ENCODE measurements at regions not wholly inside any gene's neighbourhood (a gene's known extent, or its start where the extent isn't known, plus 50 kb on each side); places are given as distances from the start of the nearest gene placed in this dataset.

DNA sequence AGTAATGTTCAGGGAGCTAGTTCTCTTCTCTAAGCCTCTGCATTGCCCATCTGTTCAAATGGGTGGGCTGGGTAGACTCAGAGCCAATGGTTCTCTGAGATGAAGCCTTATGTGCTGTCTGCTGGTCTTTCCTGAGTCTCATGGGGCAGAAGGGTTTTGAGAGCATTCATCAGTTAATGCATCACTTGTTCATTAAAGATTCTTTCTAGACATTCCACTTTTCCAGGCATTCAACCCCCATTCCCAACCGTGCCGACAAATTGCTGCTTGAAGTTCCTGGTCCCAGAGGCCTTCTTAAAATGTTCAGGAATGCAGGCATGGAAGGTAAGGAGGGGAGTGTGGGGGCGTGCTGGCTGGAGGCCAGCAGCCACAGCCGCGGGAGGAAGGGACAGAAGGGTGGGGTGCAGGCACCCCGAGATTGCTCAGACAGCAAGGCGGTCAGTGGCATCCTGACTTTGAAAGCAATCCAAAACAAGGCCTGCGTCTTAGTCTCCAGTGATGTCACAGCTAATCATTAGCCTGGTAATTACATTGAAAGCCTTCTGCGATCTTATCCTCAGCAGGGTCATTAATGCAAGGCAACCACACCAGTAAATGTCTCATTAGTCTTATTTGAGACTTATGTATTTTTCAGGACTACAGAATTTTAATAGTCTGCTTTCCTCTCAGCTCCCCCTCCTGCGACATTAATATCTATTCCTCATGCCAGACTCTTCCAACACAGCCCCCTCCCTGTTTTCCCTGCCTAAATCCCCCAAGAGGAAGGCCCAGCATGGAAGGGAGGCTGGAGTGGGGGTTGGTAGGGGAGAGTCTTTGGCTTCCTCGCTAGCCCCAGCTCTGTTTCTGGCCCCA is 328.8 kb downstream of the MIAT start:
- no peaks in the 10 kb centered on the region for H3K9me3 ChIP-seq
- TF ChIP-seq, protein P1, sequence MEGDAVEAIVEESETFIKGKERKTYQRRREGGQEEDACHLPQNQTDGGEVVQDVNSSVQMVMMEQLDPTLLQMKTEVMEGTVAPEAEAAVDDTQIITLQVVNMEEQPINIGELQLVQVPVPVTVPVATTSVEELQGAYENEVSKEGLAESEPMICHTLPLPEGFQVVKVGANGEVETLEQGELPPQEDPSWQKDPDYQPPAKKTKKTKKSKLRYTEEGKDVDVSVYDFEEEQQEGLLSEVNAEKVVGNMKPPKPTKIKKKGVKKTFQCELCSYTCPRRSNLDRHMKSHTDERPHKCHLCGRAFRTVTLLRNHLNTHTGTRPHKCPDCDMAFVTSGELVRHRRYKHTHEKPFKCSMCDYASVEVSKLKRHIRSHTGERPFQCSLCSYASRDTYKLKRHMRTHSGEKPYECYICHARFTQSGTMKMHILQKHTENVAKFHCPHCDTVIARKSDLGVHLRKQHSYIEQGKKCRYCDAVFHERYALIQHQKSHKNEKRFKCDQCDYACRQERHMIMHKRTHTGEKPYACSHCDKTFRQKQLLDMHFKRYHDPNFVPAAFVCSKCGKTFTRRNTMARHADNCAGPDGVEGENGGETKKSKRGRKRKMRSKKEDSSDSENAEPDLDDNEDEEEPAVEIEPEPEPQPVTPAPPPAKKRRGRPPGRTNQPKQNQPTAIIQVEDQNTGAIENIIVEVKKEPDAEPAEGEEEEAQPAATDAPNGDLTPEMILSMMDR (IDR thresholded peaks at IDR 0.05), result no peak
- H3K4me3 ChIP-seq, result no peak overlapping the region
- no peak for DNase-seq
- H3K36me3 ChIP-seq, result no peaks in the 10 kb centered on the region
- intact Hi-C loops (cut with DNase I), result no loop called here
- H3K27me3 ChIP-seq, result no peaks in the 10 kb centered on the region
- no peak overlapping the region for H3K27ac ChIP-seq
- peaks cover 6% of the 10 kb centered on the region for H3K4me1 ChIP-seq (ENCODE audit: insufficient read depth)
- WGBS, 3 donors, result 18 to 27% (median 26%) methylated on average over 11 of the region's 11 CpGs

DNA sequence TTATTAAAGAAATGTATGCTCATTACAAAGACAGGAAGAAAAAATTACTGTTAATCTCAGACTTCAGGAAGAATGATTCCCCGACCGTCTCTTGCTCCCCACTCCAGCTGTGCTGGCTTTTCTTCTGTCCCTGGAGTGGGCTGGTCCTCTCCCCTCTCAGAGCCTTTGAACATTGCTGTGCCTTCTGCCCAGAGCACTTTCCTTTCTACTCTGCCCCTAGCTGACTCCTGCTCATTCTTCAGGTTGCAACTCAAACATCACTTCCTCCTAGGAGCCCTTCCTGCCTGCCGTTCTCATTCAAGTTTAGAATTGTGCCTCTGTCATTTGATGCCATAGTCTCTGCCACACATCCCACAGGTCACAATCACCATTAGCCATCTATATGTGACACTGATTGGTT is 329.5 kb downstream of the MIAT start:
- no peak for TF ChIP-seq POLR2A (IDR thresholded peaks at IDR 0.05)
- TF ChIP-seq, protein P1 (IDR thresholded peaks at IDR 0.05), result no peak
- no peak for TF ChIP-seq EP300 (IDR thresholded peaks at IDR 0.05)
- no peaks in the 10 kb centered on the region for H3K9me3 ChIP-seq
- peaks cover 1% of the 10 kb centered on the region for H3K4me1 ChIP-seq (ENCODE audit: insufficient read depth)
- H3K36me3 ChIP-seq, result no peaks in the 10 kb centered on the region
- no peak overlapping the region for H3K27ac ChIP-seq
- intact Hi-C loops (cut with DNase I), result no loop called here
- DNase-seq, result no peak
- WGBS, 3 donors, result 49 to 60% (median 55%) methylated on average over 3 of the region's 3 CpGs
- no peak overlapping the region for H3K4me3 ChIP-seq
- no peaks in the 10 kb centered on the region for H3K27me3 ChIP-seq

DNA sequence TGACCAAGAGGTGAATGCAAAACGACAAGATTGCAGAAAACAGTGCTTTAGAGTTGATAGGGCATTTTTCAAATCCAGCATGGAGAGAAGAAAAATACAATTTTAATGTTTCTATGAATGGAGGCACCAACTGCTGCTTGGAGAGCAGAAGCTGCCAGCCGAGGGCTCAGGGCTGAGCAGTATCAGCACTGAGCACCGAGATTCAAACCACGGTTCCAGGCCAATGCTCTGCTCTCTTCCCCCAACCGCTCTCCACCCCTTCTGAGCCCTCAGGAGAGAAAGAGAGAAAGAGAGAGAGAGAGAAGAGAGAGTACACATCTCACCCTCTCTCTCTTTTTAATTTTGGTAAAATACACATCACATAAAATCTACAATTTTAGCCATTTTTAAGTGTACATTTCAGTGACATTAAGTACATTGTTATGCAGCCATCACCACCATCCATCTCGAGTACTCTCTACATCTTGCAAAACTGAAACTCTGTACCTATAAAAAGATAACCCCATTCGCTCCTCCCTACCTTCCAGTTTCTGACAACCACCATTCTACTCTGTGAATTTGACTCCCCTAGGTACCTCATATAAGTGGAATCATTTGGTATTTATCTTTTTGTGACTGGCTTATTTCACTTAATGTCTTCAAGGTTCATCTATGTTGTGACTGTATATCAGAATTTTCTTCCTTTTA is 333.3 kb downstream of the MIAT start:
- no peak overlapping the region for H3K27ac ChIP-seq
- TF ChIP-seq, protein P1 (IDR thresholded peaks at IDR 0.05), result no peak
- TF ChIP-seq POLR2A (IDR thresholded peaks at IDR 0.05) (no peak), EP300 (IDR thresholded peaks at IDR 0.05) (no peak)
- H3K9me3 ChIP-seq, result no peaks in the 10 kb centered on the region
- WGBS, 3 donors, result 74 to 82% (median 79%) methylated on average over 7 of the region's 7 CpGs
- peaks cover 3% of the 10 kb centered on the region for H3K4me1 ChIP-seq (ENCODE audit: insufficient read depth)
- H3K27me3 ChIP-seq, result no peaks in the 10 kb centered on the region
- intact Hi-C loops (cut with DNase I), result no loop called here
- H3K4me3 ChIP-seq, result no peak overlapping the region
- no peak for DNase-seq
- H3K36me3 ChIP-seq, result no peaks in the 10 kb centered on the region

DNA sequence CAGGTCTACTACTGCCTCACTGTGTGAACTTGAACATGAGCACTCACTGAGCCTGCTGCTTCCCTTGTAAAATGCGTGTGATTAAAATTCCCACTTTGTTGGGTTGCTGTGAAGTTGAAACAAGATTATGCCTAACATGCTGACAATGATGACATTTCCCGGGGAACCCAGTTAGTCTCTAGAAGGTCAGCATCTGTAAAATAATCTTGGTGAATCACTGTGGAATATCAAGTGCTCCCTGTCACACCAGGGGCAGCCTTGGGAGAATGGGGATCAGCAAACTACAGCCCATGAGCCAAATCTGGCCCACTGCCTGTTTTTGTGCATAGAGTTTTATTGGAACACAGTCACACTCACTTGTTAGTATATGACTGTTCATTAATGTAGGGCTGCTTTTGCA is 335.2 kb downstream of the MIAT start:
- Histone ChIP-seq H3K4me1 (ENCODE audit: insufficient read depth) (peaks cover 2% of the 10 kb centered on the region), H3K27ac (no peak overlapping the region), H3K27me3 (no peaks in the 10 kb centered on the region), H3K36me3 (no peaks in the 10 kb centered on the region), H3K4me3 (no peak overlapping the region), H3K9me3 (no peaks in the 10 kb centered on the region)
- intact Hi-C loops (cut with DNase I), result no loop called here
- no peak for DNase-seq
- WGBS, 3 donors, result 78 to 94% (median 89%) methylated on average over 2 of the region's 2 CpGs
- TF ChIP-seq EP300 (IDR thresholded peaks at IDR 0.05) (no peak), POLR2A (IDR thresholded peaks at IDR 0.05) (no peak)
- TF ChIP-seq, protein P1 (IDR thresholded peaks at IDR 0.05), result no peak
